ENCODE measurements at regions not wholly inside any gene's neighbourhood (a gene's known extent, or its start where the extent isn't known, plus 50 kb on each side); places are given as distances from the start of the nearest gene placed in this dataset.

DNA sequence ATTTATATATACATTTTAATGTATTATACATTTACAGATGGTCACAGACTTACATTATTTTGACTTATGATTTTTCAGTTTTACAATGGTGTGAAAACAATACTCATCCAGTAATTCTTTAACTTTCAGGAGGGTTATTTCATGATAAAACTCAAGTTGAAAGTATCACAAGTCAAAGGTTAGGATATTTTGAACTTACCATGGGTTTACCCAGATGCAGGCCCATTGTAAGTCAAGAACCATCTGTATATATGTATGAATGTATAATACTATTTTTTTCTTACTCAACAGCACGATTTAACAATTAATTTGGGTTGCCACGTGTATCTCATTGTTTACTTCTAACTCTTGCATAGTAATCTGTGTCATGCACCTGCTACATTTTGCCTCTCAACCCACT is 1002.0 kb downstream of the OTOL1 start:
- ATAC-seq (ENCODE audit: insufficient read depth, low FRiP score) (no peak), DNase-seq (no peak)
- Histone ChIP-seq H3K9me3 (ENCODE audit: control insufficient read depth in 4 of 4, insufficient read depth in 3 of 4, low read length in 3 of 4) (peaks cover 0 to 3% (median 0%) of the 10 kb centered on the region in 4 donors), H3K4me1 (ENCODE audit: control insufficient read depth in 5 of 5, insufficient read depth in 5 of 5, low read length in 5 of 5) (no peaks in the 10 kb centered on the region), H3K9ac (ENCODE audit: insufficient read depth in 1 of 2, low read length in 2 of 2) (no peak overlapping the region), H3K27me3 (ENCODE audit: control insufficient read depth in 3 of 3, insufficient read depth in 3 of 3, low read length in 2 of 3) (no peaks in the 10 kb centered on the region), H3K27ac (ENCODE audit: low read depth in 1 of 2, low read length in 1 of 2) (no peak overlapping the region), H3K36me3 (ENCODE audit: control insufficient read depth in 4 of 4, insufficient read depth in 4 of 4, low read length in 4 of 4) (no peaks in the 10 kb centered on the region), H3K4me3 (no peak overlapping the region)
- TF ChIP-seq, protein P1, sequence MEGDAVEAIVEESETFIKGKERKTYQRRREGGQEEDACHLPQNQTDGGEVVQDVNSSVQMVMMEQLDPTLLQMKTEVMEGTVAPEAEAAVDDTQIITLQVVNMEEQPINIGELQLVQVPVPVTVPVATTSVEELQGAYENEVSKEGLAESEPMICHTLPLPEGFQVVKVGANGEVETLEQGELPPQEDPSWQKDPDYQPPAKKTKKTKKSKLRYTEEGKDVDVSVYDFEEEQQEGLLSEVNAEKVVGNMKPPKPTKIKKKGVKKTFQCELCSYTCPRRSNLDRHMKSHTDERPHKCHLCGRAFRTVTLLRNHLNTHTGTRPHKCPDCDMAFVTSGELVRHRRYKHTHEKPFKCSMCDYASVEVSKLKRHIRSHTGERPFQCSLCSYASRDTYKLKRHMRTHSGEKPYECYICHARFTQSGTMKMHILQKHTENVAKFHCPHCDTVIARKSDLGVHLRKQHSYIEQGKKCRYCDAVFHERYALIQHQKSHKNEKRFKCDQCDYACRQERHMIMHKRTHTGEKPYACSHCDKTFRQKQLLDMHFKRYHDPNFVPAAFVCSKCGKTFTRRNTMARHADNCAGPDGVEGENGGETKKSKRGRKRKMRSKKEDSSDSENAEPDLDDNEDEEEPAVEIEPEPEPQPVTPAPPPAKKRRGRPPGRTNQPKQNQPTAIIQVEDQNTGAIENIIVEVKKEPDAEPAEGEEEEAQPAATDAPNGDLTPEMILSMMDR (IDR thresholded peaks at IDR 0.05; ENCODE audit: control extremely low read depth, extremely low read depth) = no peak
- 61 to 76% methylated on average over 2 of the region's 2 CpGs for WGBS, 2 donors

- ATAC-seq (ENCODE audit: insufficient read depth, low FRiP score) = no peak
- Histone ChIP-seq H3K4me3 (no peak overlapping the region), H3K9me3 (ENCODE audit: control insufficient read depth in 4 of 4, insufficient read depth in 3 of 4, low read length in 3 of 4) (no peaks in the 10 kb centered on the region), H3K9ac (ENCODE audit: insufficient read depth in 1 of 2, low read length in 2 of 2) (no peak overlapping the region), H3K27ac (ENCODE audit: low read depth in 1 of 2, low read length in 1 of 2) (no peak overlapping the region), H3K27me3 (ENCODE audit: control insufficient read depth in 3 of 3, insufficient read depth in 3 of 3, low read length in 2 of 3) (no peaks in the 10 kb centered on the region), H3K36me3 (ENCODE audit: control insufficient read depth in 4 of 4, insufficient read depth in 4 of 4, low read length in 4 of 4) (no peaks in the 10 kb centered on the region), H3K4me1 (ENCODE audit: control insufficient read depth in 5 of 5, insufficient read depth in 5 of 5, low read length in 5 of 5) (no peaks in the 10 kb centered on the region)
- TF ChIP-seq, protein P1 (IDR thresholded peaks at IDR 0.05; ENCODE audit: control extremely low read depth, extremely low read depth) = no peak
- WGBS, 2 donors = 85 to 88% methylated on average over 1 of the region's 1 CpG
- no peak for DNase-seq
Measured at GRCh38 chr3:162507397-162507796, 1010.8 kb downstream of the OTOL1 start.

GRCh38 chr3:162512488-162512887 is 1015.9 kb downstream of the OTOL1 start:
- TF ChIP-seq, protein P1 (IDR thresholded peaks at IDR 0.05; ENCODE audit: control extremely low read depth, extremely low read depth) = no peak
- Histone ChIP-seq H3K4me3 (no peak overlapping the region), H3K36me3 (ENCODE audit: control insufficient read depth in 4 of 4, insufficient read depth in 4 of 4, low read length in 4 of 4) (no peaks in the 10 kb centered on the region), H3K27ac (ENCODE audit: low read depth in 1 of 2, low read length in 1 of 2) (no peak overlapping the region), H3K9ac (ENCODE audit: insufficient read depth in 1 of 2, low read length in 2 of 2) (no peak overlapping the region), H3K4me1 (ENCODE audit: control insufficient read depth in 5 of 5, insufficient read depth in 5 of 5, low read length in 5 of 5) (no peaks in the 10 kb centered on the region), H3K9me3 (ENCODE audit: control insufficient read depth in 4 of 4, insufficient read depth in 3 of 4, low read length in 3 of 4) (no peaks in the 10 kb centered on the region), H3K27me3 (ENCODE audit: control insufficient read depth in 3 of 3, insufficient read depth in 3 of 3, low read length in 2 of 3) (no peaks in the 10 kb centered on the region)
- ATAC-seq (ENCODE audit: insufficient read depth, low FRiP score) (no peak), DNase-seq (no peak)
- 64 to 73% methylated on average over 2 of the region's 2 CpGs for WGBS, 2 donors

DNA sequence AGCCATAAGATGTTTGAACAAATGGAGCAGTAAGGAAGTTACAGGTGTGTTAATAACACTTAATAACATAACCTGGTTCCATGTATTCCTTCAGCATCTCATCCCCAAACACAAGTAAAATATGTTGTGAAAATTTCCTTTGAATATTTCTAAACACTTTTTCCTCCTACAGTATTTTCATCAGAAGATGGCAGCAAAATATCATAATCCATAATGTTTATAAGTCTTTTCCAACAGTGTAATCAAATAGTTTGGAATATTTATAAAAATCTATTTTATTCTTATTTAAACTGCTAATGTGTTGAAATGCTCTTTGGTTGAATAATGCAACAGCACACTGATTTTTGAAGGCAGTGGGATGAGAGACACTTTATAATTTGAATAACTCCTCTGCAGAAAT is 1020.5 kb downstream of the OTOL1 start:
- H3K4me1 ChIP-seq (ENCODE audit: control insufficient read depth in 5 of 5, insufficient read depth in 5 of 5, low read length in 5 of 5) = no peaks in the 10 kb centered on the region
- no peaks in the 10 kb centered on the region for H3K36me3 ChIP-seq (ENCODE audit: control insufficient read depth in 4 of 4, insufficient read depth in 4 of 4, low read length in 4 of 4)
- TF ChIP-seq, protein P1 (IDR thresholded peaks at IDR 0.05; ENCODE audit: control extremely low read depth, extremely low read depth) = no peak
- H3K9me3 ChIP-seq (ENCODE audit: control insufficient read depth in 4 of 4, insufficient read depth in 3 of 4, low read length in 3 of 4) = no peaks in the 10 kb centered on the region
- ATAC-seq (ENCODE audit: insufficient read depth, low FRiP score) (no peak), DNase-seq (peak in 2 of 3 donors; percentile 11 to 32)
- H3K9ac ChIP-seq (ENCODE audit: insufficient read depth in 1 of 2, low read length in 2 of 2) = no peak overlapping the region
- no peaks in the 10 kb centered on the region for H3K27me3 ChIP-seq (ENCODE audit: control insufficient read depth in 3 of 3, insufficient read depth in 3 of 3, low read length in 2 of 3)
- H3K27ac ChIP-seq (ENCODE audit: low read depth in 1 of 2, low read length in 1 of 2) = no peak overlapping the region
- H3K4me3 ChIP-seq = no peak overlapping the region
